ENCODE measurements at regions not wholly inside any gene's neighbourhood (a gene's known extent, or its start where the extent isn't known, plus 50 kb on each side); places are given as distances from the start of the nearest gene placed in this dataset.
"Not testable (repeated sequence)": the region's sequence is repeated elsewhere in the genome, so short reads cannot be mapped to it uniquely, and the experiment has no call there.

GRCh38 chr14:27338012-27338411 lies 740.2 kb upstream of the NOVA1 start:
- TF ChIP-seq, protein P1, sequence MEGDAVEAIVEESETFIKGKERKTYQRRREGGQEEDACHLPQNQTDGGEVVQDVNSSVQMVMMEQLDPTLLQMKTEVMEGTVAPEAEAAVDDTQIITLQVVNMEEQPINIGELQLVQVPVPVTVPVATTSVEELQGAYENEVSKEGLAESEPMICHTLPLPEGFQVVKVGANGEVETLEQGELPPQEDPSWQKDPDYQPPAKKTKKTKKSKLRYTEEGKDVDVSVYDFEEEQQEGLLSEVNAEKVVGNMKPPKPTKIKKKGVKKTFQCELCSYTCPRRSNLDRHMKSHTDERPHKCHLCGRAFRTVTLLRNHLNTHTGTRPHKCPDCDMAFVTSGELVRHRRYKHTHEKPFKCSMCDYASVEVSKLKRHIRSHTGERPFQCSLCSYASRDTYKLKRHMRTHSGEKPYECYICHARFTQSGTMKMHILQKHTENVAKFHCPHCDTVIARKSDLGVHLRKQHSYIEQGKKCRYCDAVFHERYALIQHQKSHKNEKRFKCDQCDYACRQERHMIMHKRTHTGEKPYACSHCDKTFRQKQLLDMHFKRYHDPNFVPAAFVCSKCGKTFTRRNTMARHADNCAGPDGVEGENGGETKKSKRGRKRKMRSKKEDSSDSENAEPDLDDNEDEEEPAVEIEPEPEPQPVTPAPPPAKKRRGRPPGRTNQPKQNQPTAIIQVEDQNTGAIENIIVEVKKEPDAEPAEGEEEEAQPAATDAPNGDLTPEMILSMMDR (IDR thresholded peaks at IDR 0.05), result no peak
- Histone ChIP-seq H3K36me3 (no peaks in the 10 kb centered on the region), H3K4me1 (no peaks in the 10 kb centered on the region), H3K27me3 (no peaks in the 10 kb centered on the region), H3K4me3 (no peak overlapping the region), H3K9me3 (no peaks in the 10 kb centered on the region), H3K27ac (no peak overlapping the region)
- no peak for DNase-seq (ENCODE audit: low spot score)

DNA sequence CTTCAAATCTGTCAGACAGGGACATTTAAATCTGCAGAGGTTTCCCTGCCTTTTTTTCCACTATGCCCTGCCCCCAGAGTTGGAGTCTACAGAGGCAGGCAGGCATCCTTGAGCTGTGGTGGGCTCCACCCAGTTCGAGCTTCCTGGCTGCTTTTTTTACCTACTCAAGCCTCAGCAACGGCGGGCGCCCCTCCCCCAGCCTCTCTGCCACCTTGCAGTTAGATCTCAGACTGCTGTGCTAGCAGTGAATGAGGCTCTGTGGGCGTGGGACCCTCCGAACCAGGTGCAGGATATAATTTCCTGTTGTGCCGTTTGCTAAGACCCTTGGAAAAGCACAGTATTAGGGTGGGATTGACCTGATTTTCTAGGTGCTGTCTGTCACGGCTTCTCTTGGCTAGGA lies 765.2 kb upstream of the NOVA1 start:
- H3K4me3 ChIP-seq; H3K4me1 ChIP-seq; DNase-seq (ENCODE audit: low spot score): not testable (repeated sequence)

GRCh38 chr14:27366596-27366995 lies 768.8 kb upstream of the NOVA1 start:
- H3K36me3 ChIP-seq, result no peaks in the 10 kb centered on the region
- DNase-seq (ENCODE audit: low spot score), result no peak
- TF ChIP-seq, protein P1 (IDR thresholded peaks at IDR 0.05), result no peak
- H3K27me3 ChIP-seq, result no peaks in the 10 kb centered on the region
- H3K27ac ChIP-seq, result no peak overlapping the region
- no peaks in the 10 kb centered on the region for H3K4me1 ChIP-seq
- no peak overlapping the region for H3K4me3 ChIP-seq
- no peaks in the 10 kb centered on the region for H3K9me3 ChIP-seq

More for the DNA sequence above, 765.2 kb upstream of the NOVA1 start:
- H3K27ac ChIP-seq, H3K27me3 ChIP-seq, H3K9me3 ChIP-seq, H3K36me3 ChIP-seq: not testable (repeated sequence)

- TF ChIP-seq, protein P1 (IDR thresholded peaks at IDR 0.05), result no peak
- H3K27me3 ChIP-seq, result no peaks in the 10 kb centered on the region
- H3K27ac ChIP-seq, result no peak overlapping the region
- H3K4me3 ChIP-seq, result no peak overlapping the region
- H3K36me3 ChIP-seq, result no peaks in the 10 kb centered on the region
- no peak for DNase-seq (ENCODE audit: low spot score)
- H3K9me3 ChIP-seq, result no peaks in the 10 kb centered on the region
- H3K4me1 ChIP-seq, result no peaks in the 10 kb centered on the region
Measured at GRCh38 chr14:27367345-27367744, 769.5 kb upstream of the NOVA1 start.

- Histone ChIP-seq H3K27me3 (no peaks in the 10 kb centered on the region), H3K36me3 (no peaks in the 10 kb centered on the region), H3K9me3 (no peaks in the 10 kb centered on the region), H3K4me1 (no peaks in the 10 kb centered on the region), H3K4me3 (no peak overlapping the region), H3K27ac (no peak overlapping the region)
- no peak for DNase-seq (ENCODE audit: low spot score)
- TF ChIP-seq, protein P1 (IDR thresholded peaks at IDR 0.05), result no peak
Measured at GRCh38 chr14:27370074-27370473, 772.2 kb upstream of the NOVA1 start.

DNA sequence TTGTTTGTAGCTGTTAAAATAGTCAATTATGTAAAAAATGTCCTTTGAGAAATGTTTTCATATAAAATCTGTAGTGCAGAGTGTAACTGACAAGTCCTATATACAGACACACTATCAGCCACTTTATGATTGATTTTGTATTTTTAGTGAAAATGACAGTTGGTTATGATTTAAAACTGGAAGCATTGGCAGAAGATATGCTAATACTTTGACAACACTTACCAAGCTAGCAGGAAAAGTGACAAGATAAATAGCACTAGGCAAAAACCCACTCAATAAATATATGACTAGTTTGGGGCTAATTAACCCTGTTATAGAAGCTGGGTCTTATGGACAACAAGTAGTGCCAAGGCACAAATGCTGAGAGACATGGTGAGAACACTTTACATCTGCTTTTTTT lies 772.9 kb upstream of the NOVA1 start:
- Histone ChIP-seq H3K4me1 (no peaks in the 10 kb centered on the region), H3K9me3 (no peaks in the 10 kb centered on the region), H3K36me3 (no peaks in the 10 kb centered on the region), H3K27me3 (no peaks in the 10 kb centered on the region), H3K4me3 (no peak overlapping the region), H3K27ac (no peak overlapping the region)
- TF ChIP-seq, protein P1 (IDR thresholded peaks at IDR 0.05), result no peak
- DNase-seq (ENCODE audit: low spot score), result no peak

Measured in right atrium auricular region (tissue), 2 donors.